ENCODE measurements at regions not wholly inside any gene's neighbourhood (a gene's known extent, or its start where the extent isn't known, plus 50 kb on each side); places are given as distances from the start of the nearest gene placed in this dataset.
"Not testable (repeated sequence)": the region's sequence is repeated elsewhere in the genome, so short reads cannot be mapped to it uniquely, and the experiment has no call there.

DNA sequence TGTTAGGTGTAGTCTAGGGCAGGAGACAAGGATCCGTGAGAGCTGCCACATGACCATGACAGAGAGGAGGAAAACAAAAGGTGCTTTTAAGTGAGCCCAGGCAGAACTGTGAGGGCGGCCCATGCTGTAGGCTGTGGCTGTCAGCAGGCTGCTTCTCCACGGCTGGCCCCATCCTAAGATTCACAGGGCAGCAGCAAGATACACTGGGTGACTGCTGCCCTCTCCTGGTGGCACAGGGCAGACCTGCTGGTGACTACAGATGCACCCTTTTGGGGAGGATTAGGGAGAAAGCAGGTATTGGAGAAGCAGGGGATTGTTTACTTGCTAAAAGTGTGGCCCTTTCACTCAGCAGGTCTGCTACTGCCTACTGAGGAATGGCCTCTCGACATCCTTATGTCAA lies 112.2 kb upstream of the CCZ1B start:
- H3K79me2 ChIP-seq; H3K9me3 ChIP-seq (ENCODE audit: low read depth); H3K4me2 ChIP-seq; H3K36me3 ChIP-seq (replicated peaks; ENCODE audit: insufficient read depth, low read depth); H3K27ac ChIP-seq; H3K4me3 ChIP-seq; H3K9me2 ChIP-seq (replicated peaks; ENCODE audit: insufficient read depth); H4K20me1 ChIP-seq (ENCODE audit: insufficient read depth, poor library complexity, severe bottlenecking); DNase-seq (ENCODE audit: low spot score); H3K27me3 ChIP-seq; H3K4me1 ChIP-seq (ENCODE audit: insufficient read depth); H2AFZ ChIP-seq: not testable (repeated sequence)
- peak; percentile 56 for TF ChIP-seq CTCF (IDR thresholded peaks at IDR 0.05; ENCODE audit: poor library complexity)
- 15% methylated on average over 3 of the region's 4 CpGs for WGBS (ENCODE audit: low lambda C conversion rate, missing lambda C conversion rate)

- H3K36me3 ChIP-seq (replicated peaks; ENCODE audit: insufficient read depth, low read depth); H3K4me2 ChIP-seq; H2AFZ ChIP-seq; H3K9me3 ChIP-seq (ENCODE audit: low read depth); H3K27me3 ChIP-seq; H4K20me1 ChIP-seq (ENCODE audit: insufficient read depth, poor library complexity, severe bottlenecking); H3K27ac ChIP-seq; H3K79me2 ChIP-seq; H3K9me2 ChIP-seq (replicated peaks; ENCODE audit: insufficient read depth); H3K4me3 ChIP-seq; DNase-seq (ENCODE audit: low spot score); H3K4me1 ChIP-seq (ENCODE audit: insufficient read depth): not testable (repeated sequence)
- WGBS (ENCODE audit: low lambda C conversion rate, missing lambda C conversion rate) = 90% methylated on average over 11 of the region's 11 CpGs
Observed at GRCh38 chr7:6939126-6939525, 113.1 kb upstream of the CCZ1B start.

- not testable (repeated sequence) for H4K20me1 ChIP-seq (ENCODE audit: insufficient read depth, poor library complexity, severe bottlenecking); H3K4me2 ChIP-seq; H3K4me3 ChIP-seq; H3K27me3 ChIP-seq; DNase-seq (ENCODE audit: low spot score); H3K9me3 ChIP-seq (ENCODE audit: low read depth); H3K27ac ChIP-seq; H2AFZ ChIP-seq; H3K36me3 ChIP-seq (replicated peaks; ENCODE audit: insufficient read depth, low read depth); H3K4me1 ChIP-seq (ENCODE audit: insufficient read depth); H3K79me2 ChIP-seq; H3K9me2 ChIP-seq (replicated peaks; ENCODE audit: insufficient read depth)
- 94% methylated on average over 14 of the region's 17 CpGs for WGBS (ENCODE audit: low lambda C conversion rate, missing lambda C conversion rate)
Observed at GRCh38 chr7:6939896-6940295, 113.8 kb upstream of the CCZ1B start.

DNA sequence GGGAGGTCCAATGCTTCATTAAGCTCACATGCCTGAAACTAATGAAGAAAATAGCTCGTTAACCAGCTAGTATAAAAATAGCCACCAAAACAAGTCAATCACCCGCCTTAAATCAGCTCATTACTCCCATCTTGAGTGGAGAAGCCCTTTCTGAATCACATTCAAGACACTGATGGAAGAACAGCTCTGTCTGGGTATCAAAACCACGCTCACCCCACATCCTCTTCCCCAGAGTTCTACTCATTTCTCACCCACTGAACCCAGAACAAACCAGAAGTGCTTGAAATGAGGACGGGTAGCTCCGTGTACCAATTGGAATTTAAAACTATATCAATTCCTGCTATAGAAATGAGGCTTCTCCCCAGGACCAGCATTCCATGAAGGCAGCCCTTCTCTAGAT lies 120.8 kb upstream of the CCZ1B start:
- 91% methylated on average over 5 of the region's 5 CpGs for WGBS (ENCODE audit: low lambda C conversion rate, missing lambda C conversion rate)
- H3K27me3 ChIP-seq; H3K4me1 ChIP-seq (ENCODE audit: insufficient read depth); H3K27ac ChIP-seq; H3K4me2 ChIP-seq; H2AFZ ChIP-seq; H3K79me2 ChIP-seq; H3K36me3 ChIP-seq (replicated peaks; ENCODE audit: insufficient read depth, low read depth); H3K9me3 ChIP-seq (ENCODE audit: low read depth); H3K4me3 ChIP-seq; DNase-seq (ENCODE audit: low spot score); H4K20me1 ChIP-seq (ENCODE audit: insufficient read depth, poor library complexity, severe bottlenecking); H3K9me2 ChIP-seq (replicated peaks; ENCODE audit: insufficient read depth): not testable (repeated sequence)

GRCh38 chr7:6950231-6950630 lies 124.2 kb upstream of the CCZ1B start:
- H3K4me3 ChIP-seq; H3K79me2 ChIP-seq; H2AFZ ChIP-seq; H3K36me3 ChIP-seq (replicated peaks; ENCODE audit: insufficient read depth, low read depth); H3K9me2 ChIP-seq (replicated peaks; ENCODE audit: insufficient read depth); H3K4me1 ChIP-seq (ENCODE audit: insufficient read depth); H3K27ac ChIP-seq; H3K27me3 ChIP-seq; H3K9me3 ChIP-seq (ENCODE audit: low read depth); H4K20me1 ChIP-seq (ENCODE audit: insufficient read depth, poor library complexity, severe bottlenecking): not testable (repeated sequence)
- WGBS (ENCODE audit: low lambda C conversion rate, missing lambda C conversion rate) = 33% methylated on average over 15 of the region's 15 CpGs
- DNase-seq (ENCODE audit: low spot score) = peak; percentile 24
- H3K4me2 ChIP-seq = peak overlapping the region; percentile 53

DNA sequence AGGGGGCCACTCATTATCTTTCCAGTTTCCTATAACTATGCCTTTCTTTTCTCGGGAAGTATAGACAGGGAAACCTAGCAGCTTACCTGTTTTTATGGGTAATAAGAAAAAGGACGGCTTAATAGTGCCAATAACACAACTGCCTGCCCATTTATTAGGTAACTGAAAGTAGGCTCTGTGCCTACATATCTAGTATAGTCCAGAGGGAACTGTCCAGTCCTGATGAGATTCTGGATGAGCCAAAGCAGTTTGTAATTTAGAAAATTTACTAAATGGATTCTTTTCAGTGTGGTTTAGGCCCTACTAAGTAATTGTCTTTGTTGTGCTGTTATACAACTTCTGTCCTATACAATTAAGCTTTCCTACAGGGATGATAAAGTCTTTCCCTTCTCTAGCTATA lies 125.5 kb upstream of the CCZ1B start:
- H3K79me2 ChIP-seq; H3K9me2 ChIP-seq (replicated peaks; ENCODE audit: insufficient read depth); H3K4me2 ChIP-seq; H3K4me3 ChIP-seq; DNase-seq (ENCODE audit: low spot score); H3K9me3 ChIP-seq (ENCODE audit: low read depth); H3K36me3 ChIP-seq (replicated peaks; ENCODE audit: insufficient read depth, low read depth); H3K27ac ChIP-seq; H2AFZ ChIP-seq; H4K20me1 ChIP-seq (ENCODE audit: insufficient read depth, poor library complexity, severe bottlenecking); H3K4me1 ChIP-seq (ENCODE audit: insufficient read depth); H3K27me3 ChIP-seq: not testable (repeated sequence)
- WGBS (ENCODE audit: low lambda C conversion rate, missing lambda C conversion rate) = 87% methylated on average over 2 of the region's 2 CpGs
